ENCODE measurements at regions not wholly inside any gene's neighbourhood (a gene's known extent, or its start where the extent isn't known, plus 50 kb on each side); places are given as distances from the start of the nearest gene placed in this dataset.
"Not testable (repeated sequence)": the region's sequence is repeated elsewhere in the genome, so short reads cannot be mapped to it uniquely, and the experiment has no call there.

DNA sequence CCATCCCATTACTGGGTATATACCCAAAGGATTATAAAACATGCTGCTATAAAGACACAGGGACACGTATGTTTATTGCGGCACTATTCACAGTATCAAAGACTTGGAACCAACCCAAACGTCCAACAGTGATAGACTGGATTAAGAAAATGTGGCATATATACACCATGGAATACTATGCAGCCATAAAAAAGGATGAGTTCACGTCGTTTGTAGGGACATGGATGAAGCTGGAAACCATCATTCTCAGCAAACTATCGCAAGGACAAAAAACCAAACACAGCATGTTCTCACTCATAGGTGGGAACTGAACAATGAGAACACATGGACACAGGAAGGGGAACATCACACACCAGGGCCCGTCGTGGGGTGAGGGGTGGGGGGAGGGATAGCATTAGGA is 106.1 kb downstream of the CHD1L start:
- H3K36me3 ChIP-seq (ENCODE audit: control insufficient read depth, insufficient read depth, low read length); H3K4me3 ChIP-seq (ENCODE audit: low read depth, low read length); H2AFZ ChIP-seq; H3K4me2 ChIP-seq (ENCODE audit: low read length); H3K27me3 ChIP-seq (ENCODE audit: control insufficient read depth, insufficient read depth, low read length); H3K9ac ChIP-seq; H3K9me3 ChIP-seq (ENCODE audit: control insufficient read depth, low read length); H3K4me1 ChIP-seq; H3K79me2 ChIP-seq; H3K27ac ChIP-seq: not testable (repeated sequence)

DNA sequence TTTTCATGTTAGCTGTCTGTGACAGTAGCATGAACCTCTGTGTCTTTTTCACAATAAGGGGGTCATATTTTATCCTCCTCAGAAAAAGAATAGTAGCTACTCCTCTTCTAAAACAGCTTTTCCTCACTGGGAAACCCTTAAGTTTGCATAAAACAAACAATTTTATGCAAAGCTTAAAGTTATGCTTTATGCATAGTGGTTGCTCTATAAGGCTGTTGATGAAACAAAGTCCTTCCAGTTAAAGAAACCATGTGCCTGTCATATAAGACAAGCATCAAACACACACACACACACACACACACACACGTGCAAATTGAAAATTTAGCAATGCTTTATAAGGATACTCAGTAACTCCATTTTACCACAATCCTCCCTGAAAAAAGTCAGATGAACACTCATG is 107.0 kb downstream of the CHD1L start:
- H3K27me3 ChIP-seq (ENCODE audit: control insufficient read depth, insufficient read depth, low read length): no peaks in the 10 kb centered on the region
- H3K9ac ChIP-seq: no peak overlapping the region
- no peak overlapping the region for H3K27ac ChIP-seq
- H3K4me1 ChIP-seq: no peaks in the 10 kb centered on the region
- H3K36me3 ChIP-seq (ENCODE audit: control insufficient read depth, insufficient read depth, low read length): no peaks in the 10 kb centered on the region
- TF ChIP-seq, protein P1, sequence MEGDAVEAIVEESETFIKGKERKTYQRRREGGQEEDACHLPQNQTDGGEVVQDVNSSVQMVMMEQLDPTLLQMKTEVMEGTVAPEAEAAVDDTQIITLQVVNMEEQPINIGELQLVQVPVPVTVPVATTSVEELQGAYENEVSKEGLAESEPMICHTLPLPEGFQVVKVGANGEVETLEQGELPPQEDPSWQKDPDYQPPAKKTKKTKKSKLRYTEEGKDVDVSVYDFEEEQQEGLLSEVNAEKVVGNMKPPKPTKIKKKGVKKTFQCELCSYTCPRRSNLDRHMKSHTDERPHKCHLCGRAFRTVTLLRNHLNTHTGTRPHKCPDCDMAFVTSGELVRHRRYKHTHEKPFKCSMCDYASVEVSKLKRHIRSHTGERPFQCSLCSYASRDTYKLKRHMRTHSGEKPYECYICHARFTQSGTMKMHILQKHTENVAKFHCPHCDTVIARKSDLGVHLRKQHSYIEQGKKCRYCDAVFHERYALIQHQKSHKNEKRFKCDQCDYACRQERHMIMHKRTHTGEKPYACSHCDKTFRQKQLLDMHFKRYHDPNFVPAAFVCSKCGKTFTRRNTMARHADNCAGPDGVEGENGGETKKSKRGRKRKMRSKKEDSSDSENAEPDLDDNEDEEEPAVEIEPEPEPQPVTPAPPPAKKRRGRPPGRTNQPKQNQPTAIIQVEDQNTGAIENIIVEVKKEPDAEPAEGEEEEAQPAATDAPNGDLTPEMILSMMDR (IDR thresholded peaks at IDR 0.05): no peak
- no peak overlapping the region for H3K4me3 ChIP-seq (ENCODE audit: low read depth, low read length)
- no peaks in the 10 kb centered on the region for H3K79me2 ChIP-seq
- no peaks in the 10 kb centered on the region for H3K9me3 ChIP-seq (ENCODE audit: control insufficient read depth, low read length)
- no peak overlapping the region for H2AFZ ChIP-seq
- H3K4me2 ChIP-seq (ENCODE audit: low read length): no peak overlapping the region

DNA sequence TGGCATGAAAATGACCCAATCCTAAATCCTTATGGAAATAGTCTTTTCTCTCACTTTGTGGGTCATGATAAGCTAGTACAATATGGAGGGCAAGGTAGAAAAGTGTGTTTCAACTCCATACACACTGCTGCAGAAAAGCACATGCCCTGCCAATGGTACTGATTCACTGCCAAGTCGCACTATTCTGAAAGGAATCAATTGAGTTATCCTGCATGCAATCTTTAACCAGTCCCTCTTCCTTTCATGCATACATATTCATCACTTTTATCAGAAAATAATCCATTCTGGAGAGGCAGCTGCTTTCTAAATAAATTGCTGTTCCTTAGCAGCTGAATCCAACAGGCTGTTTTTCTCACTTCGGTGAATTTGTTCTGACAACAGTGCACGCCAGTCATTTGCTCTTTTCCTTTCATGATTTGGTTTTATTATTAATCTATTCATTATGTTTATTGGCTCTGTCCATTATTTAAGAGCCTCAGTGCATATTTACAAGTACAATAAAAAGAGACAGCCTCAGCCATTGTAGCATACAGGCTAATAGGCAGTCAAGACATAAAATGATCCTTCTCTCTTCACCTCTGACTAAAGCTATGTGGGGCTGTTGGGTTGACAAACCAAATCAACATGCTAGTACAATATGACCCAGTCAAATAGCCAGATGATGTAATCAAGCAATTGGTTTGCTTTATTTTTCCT is 108.8 kb downstream of the CHD1L start:
- no peaks in the 10 kb centered on the region for H3K36me3 ChIP-seq (ENCODE audit: control insufficient read depth, insufficient read depth, low read length)
- no peaks in the 10 kb centered on the region for H3K9me3 ChIP-seq (ENCODE audit: control insufficient read depth, low read length)
- TF ChIP-seq, protein P1 (IDR thresholded peaks at IDR 0.05): no peak
- no peaks in the 10 kb centered on the region for H3K27me3 ChIP-seq (ENCODE audit: control insufficient read depth, insufficient read depth, low read length)
- H3K9ac ChIP-seq: no peak overlapping the region
- no peak overlapping the region for H3K4me3 ChIP-seq (ENCODE audit: low read depth, low read length)
- no peaks in the 10 kb centered on the region for H3K79me2 ChIP-seq
- H3K4me2 ChIP-seq (ENCODE audit: low read length): no peak overlapping the region
- H2AFZ ChIP-seq: no peak overlapping the region
- no peak overlapping the region for H3K27ac ChIP-seq
- H3K4me1 ChIP-seq: no peaks in the 10 kb centered on the region

DNA sequence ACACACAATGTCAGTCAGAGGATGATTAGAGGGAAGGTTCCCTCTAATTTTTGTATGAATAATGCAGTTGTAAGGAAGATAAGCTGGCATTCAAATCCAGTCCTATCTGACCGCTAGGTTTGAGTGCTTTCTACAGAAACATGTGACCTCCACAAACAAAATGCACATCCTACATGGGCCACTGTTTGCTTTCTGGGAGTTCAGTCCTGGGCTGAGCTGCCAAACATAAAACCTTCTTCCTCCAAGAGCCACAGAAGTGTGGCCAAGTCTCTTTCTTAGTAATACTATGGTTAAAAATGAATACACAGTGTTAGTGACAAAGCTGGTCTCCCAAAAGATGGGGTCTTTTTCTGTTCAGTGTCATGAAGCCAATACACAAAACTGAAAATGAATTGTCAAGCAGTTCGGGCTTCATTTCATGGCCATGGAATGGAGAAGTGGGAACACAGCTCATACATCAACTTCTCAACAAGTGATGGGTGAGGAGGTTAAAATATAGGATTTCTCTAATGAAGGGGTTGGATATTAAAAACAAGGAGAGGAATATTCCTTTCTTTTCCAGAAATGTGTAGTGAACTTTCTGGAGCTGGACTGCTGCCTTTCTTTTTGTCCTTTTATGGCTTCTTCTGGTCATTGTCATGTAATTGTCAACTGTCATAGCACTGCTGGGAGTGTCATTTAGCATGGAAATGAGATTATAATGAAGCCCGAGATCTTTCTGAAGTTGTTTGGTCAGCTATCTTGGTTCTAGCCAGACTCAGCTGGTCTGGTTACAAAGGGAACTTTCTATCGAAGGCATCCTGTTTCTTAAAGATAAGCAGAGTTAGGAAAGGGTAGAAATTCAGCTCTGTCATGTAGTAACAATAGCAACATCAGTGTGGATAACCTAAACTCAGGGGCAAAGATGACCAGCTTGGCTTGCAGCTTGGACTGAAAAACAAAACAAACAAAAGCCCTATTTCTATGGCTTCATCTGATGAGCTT is 135.1 kb downstream of the CHD1L start:
- H3K36me3 ChIP-seq (ENCODE audit: control insufficient read depth, insufficient read depth, low read length): no peaks in the 10 kb centered on the region
- no peak overlapping the region for H3K4me3 ChIP-seq (ENCODE audit: low read depth, low read length)

DNA sequence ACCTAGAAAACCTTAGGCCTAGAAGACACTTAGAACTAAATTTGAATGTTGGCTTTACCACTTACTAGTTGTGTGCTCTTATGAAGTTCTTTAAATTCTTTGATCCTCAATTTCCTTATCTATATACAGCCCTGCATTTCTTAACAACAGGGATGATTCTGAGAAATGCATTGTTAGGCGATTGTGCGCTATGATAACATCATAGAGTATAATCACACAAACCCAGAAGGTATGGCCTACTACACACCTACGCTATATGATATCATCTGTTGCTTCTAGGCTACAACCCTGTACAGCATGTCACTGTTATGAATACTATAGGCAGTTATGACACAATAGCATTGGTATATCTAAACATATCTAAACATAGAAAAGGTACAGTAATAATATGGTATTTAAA is 137.4 kb downstream of the CHD1L start:
- Histone ChIP-seq H3K4me3 (ENCODE audit: low read depth, low read length) (no peak overlapping the region), H3K9me3 (ENCODE audit: control insufficient read depth, low read length) (no peaks in the 10 kb centered on the region), H3K4me1 (no peaks in the 10 kb centered on the region), H3K27me3 (ENCODE audit: control insufficient read depth, insufficient read depth, low read length) (no peaks in the 10 kb centered on the region), H2AFZ (no peak overlapping the region), H3K4me2 (ENCODE audit: low read length) (no peak overlapping the region), H3K79me2 (no peaks in the 10 kb centered on the region), H3K9ac (no peak overlapping the region), H3K36me3 (ENCODE audit: control insufficient read depth, insufficient read depth, low read length) (no peaks in the 10 kb centered on the region), H3K27ac (no peak overlapping the region)
- TF ChIP-seq, protein P1 (IDR thresholded peaks at IDR 0.05): no peak

More for the DNA sequence above, 135.1 kb downstream of the CHD1L start:
- Histone ChIP-seq H3K27me3 (ENCODE audit: control insufficient read depth, insufficient read depth, low read length) (no peaks in the 10 kb centered on the region), H3K79me2 (no peaks in the 10 kb centered on the region), H3K9me3 (ENCODE audit: control insufficient read depth, low read length) (no peaks in the 10 kb centered on the region), H3K4me2 (ENCODE audit: low read length) (no peak overlapping the region), H2AFZ (no peak overlapping the region), H3K27ac (no peak overlapping the region), H3K9ac (no peak overlapping the region), H3K4me1 (no peaks in the 10 kb centered on the region)
- TF ChIP-seq, protein P1 (IDR thresholded peaks at IDR 0.05): no peak

All from parathyroid adenoma (tissue), 2 donors.